HG03575 (cell line): ENCODE measurements at regions not wholly inside any gene's neighbourhood (a gene's known extent, or its start where the extent isn't known, plus 50 kb on each side); places are given as distances from the start of the nearest gene placed in this dataset.

Experiments
- ATAC-seq: cut with Tn5 transposase; IDR thresholded peaks from one replicate; pipeline ENCODE4 v1.9.1; 2021; ENCODE audit not compliant: unreplicated experiment, insufficient number of reproducible peaks, low FRiP score; ENCODE audit errors: extremely low read depth

- no peak for ATAC-seq
Observed at GRCh38 chr4:144298519-144298918, 158.0 kb upstream of the GYPA start.

GRCh38 chr4:144300616-144301015 is 160.1 kb upstream of the GYPA start:
- no peak for ATAC-seq

GRCh38 chr4:144302704-144303536 is 162.4 kb upstream of the GYPA start:
- ATAC-seq: no peak

GRCh38 chr4:144304025-144304424 is 163.5 kb upstream of the GYPA start:
- no peak for ATAC-seq

- ATAC-seq: no peak
Observed at GRCh38 chr4:144310535-144310934, 170.0 kb upstream of the GYPA start.

GRCh38 chr4:144313370-144313769 is 172.9 kb upstream of the GYPA start:
- no peak for ATAC-seq

GRCh38 chr4:144316869-144317268 is 176.4 kb upstream of the GYPA start:
- ATAC-seq: no peak

- ATAC-seq: no peak
Observed at GRCh38 chr4:144318797-144319196, 178.3 kb upstream of the GYPA start.

- no peak for ATAC-seq
Observed at GRCh38 chr4:144336633-144337032, 196.1 kb upstream of the GYPA start.

GRCh38 chr4:144338148-144338547 is 197.6 kb upstream of the GYPA start:
- ATAC-seq: no peak

- no peak for ATAC-seq
Observed at GRCh38 chr4:144338834-144339233, 198.3 kb upstream of the GYPA start.

GRCh38 chr4:144340931-144341330 is 200.4 kb upstream of the GYPA start:
- no peak for ATAC-seq

GRCh38 chr4:144342949-144343760 is 202.6 kb upstream of the GYPA start:
- no peak for ATAC-seq

GRCh38 chr4:144347121-144347520 is 206.6 kb upstream of the GYPA start:
- no peak for ATAC-seq

GRCh38 chr4:144350706-144351105 is 210.2 kb upstream of the GYPA start:
- no peak for ATAC-seq

GRCh38 chr4:144351306-144351705 is 210.8 kb upstream of the GYPA start:
- no peak for ATAC-seq

GRCh38 chr4:144353292-144353691 is 212.8 kb upstream of the GYPA start:
- no peak for ATAC-seq

- peak; percentile 97 for ATAC-seq
Observed at GRCh38 chr4:144355811-144356757, 215.6 kb upstream of the GYPA start.

- no peak for ATAC-seq
Observed at GRCh38 chr4:144356941-144357381, 216.4 kb upstream of the GYPA start.
